HG03378 (cell line): ENCODE measurements at regions not wholly inside any gene's neighbourhood (a gene's known extent, or its start where the extent isn't known, plus 50 kb on each side); places are given as distances from the start of the nearest gene placed in this dataset.
"Not testable (repeated sequence)": the region's sequence is repeated elsewhere in the genome, so short reads cannot be mapped to it uniquely, and the experiment has no call there.

Source experiments
- ATAC-seq: cut with Tn5 transposase; IDR thresholded peaks from one replicate; pipeline ENCODE4 v1.9.1; 2021; ENCODE audit warnings: mild to moderate bottlenecking, moderate library complexity; ENCODE audit not compliant: unreplicated experiment

- ATAC-seq, result no peak
Measured at GRCh38 chr12:38016602-38017001, 300.0 kb upstream of the ALG10B start.

- ATAC-seq, result no peak
Measured at GRCh38 chr12:38025916-38026315, 290.7 kb upstream of the ALG10B start.

- no peak for ATAC-seq
Measured at GRCh38 chr12:38053113-38053512, 263.5 kb upstream of the ALG10B start.

GRCh38 chr12:38053655-38054464 is 262.7 kb upstream of the ALG10B start:
- no peak for ATAC-seq

DNA sequence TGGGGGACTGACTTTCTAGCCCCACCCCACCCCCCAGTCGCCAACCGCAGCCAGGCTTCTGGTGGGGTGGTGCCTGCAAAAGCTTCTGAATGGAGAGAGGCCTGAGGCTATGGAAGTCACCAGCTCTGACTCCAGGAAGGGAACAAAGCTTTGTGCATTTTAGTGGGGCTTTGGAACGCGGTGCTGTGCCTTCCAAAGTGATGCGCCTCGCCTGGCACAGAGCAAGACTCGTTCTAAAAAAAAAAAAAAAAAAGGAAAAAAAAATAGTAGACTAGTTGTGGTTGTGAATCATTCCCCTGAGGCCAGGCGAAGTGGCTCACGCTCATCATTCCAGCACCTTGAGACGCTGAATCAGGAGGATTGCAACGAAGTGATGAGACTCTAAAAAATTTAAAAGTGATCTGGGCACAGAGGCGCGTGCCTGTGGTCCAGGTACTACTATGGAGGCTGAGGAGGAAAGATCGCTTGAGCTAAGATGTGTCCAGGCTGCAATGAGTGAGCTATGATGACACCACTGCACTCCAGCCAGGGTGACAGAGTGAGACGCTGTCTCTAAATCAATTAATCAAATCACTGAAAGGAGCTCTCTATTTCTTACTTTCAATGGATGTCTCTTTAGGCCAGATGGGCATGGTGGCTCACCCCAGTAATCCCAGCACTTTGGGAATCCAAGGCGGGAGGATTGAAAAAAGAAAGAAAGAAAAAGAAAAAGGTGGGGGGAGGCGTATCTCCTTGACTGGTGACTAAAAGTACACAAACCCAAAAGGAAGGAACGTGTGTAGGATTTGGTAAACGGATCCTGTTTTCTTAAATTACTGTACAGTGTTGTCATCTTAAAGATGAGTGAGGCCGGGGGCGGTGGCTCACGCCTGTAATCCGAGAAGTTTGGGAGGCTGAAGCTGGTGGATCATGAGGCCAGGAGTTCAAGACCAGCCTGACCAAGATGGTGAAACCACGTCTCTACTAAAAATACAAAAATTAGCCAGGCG is 259.6 kb upstream of the ALG10B start:
- ATAC-seq, result no peak

DNA sequence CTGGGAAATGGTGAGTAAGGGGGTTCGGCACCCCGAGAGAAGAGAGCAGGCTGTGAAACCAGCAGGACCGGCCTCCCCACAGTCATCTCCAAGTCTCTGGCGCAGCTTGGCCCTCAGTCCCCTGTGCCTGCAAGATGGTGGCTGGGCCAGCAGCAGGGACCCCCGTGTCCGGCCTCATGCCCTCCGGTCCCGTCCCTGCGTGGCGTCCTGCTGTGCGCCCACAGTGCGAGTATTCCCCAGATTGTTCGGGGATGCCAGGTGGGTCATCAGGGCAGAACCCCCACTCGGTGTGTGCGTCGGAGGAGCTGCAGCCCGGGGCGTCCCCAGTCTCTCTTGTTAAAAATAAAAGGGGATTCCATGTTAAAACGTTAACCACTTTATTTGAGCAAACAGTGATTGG is 216.9 kb upstream of the ALG10B start:
- ATAC-seq, result no peak

DNA sequence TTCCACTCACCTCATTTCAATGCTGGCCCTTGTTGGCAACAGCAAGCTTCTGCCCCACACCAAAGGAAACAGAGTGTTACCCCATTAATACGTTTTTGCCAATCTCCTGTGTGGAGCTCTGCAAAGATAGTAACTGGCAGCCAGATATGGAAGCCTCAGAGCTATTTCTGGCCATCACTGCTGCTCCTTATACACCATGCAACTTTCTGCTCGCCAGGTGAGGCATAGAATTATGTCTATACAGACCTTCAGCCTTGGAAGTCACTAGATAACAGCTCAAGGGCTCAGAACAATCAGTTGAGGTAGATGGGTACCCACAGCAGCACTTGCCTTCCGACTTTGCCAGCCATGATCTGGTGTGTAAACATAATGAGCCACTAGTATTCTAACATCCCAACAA is 214.8 kb upstream of the ALG10B start:
- ATAC-seq, result no peak

- ATAC-seq, result no peak
Measured at GRCh38 chr12:38102197-38102596, 214.4 kb upstream of the ALG10B start.

GRCh38 chr12:38110026-38110699 is 206.4 kb upstream of the ALG10B start:
- ATAC-seq, result no peak

- ATAC-seq, result no peak
Measured at GRCh38 chr12:38113991-38114390, 202.6 kb upstream of the ALG10B start.

GRCh38 chr12:38116968-38117367 is 199.6 kb upstream of the ALG10B start:
- ATAC-seq, result no peak

GRCh38 chr12:38118632-38119031 is 197.9 kb upstream of the ALG10B start:
- no peak for ATAC-seq

- no peak for ATAC-seq
Measured at GRCh38 chr12:38120438-38120837, 196.1 kb upstream of the ALG10B start.

DNA sequence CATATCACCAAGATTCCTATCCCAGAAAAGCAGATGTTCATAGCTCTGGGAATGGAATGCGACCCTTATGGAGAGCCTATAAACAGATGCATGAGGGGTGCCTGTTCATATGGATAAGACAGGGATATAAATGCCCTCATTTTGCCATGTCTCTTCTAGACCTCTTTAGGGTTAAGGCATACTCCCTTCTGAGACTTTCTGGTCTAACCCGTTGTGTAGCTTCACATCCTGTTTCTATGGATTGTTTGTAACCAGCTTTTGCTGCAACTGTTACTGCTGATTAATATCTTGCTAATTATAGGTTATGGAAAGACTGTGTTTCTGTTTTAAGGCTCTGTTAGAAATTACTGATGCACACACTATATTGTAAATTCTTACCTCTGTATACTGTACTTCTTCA is 193.5 kb upstream of the ALG10B start:
- not testable (repeated sequence) for ATAC-seq

- ATAC-seq, result no peak
Measured at GRCh38 chr12:38123566-38124246, 192.9 kb upstream of the ALG10B start.

DNA sequence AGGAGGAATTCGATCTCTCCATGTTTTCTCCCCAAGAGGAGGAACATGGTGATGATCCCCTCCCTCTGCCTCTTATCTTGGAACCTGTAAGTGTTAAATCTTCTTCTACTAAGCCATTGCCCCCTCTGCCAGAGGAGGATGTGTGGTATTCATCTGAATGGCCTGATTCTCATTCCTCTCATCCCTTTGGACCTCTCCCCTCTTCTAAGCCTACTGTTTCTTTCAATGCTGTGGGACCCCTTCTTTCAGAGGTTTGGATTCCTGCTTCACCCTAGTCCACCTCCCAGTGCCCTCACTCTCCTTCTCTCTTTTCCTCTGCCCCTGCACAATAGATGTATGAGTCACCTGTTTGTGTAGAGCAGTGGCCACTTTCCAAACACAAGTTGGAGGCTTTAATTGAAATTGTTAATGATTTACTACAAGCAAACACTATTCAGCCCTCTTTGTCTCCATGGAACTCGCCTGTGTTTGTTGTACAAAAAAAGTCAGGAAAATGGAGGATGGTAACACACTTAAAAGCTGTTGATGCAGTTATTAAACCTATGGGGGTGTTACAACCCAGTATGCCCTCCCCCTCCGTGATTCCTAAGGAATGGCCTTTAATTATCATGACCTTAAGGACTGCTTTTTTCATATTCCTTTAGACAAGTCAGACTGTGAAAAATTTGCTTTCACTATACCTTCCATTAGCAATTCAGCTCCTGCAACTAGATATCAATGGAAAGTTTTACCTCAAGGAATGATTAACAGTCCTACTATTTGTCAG is 192.1 kb upstream of the ALG10B start:
- no peak for ATAC-seq

DNA sequence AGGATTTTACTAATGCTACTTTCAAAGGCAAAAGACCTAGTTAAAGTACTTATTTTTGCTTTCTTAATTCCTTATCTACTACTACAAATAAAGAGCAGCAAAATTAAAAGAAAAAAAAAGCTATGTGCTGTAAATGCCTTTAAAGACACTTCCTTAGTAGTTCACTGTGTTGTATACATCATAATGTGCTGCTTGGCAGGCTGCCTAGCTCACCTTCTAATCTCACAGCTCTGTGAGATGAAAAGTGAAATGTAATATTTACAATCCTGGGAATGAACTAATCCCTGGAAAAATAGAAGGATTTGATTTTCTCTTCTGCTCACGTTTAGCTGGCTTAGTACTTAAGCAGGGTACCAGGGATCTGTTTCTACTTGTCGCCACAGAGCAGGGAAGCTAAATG is 184.4 kb upstream of the ALG10B start:
- ATAC-seq, result no peak

- ATAC-seq, result no peak
Measured at GRCh38 chr12:38137287-38137686, 179.3 kb upstream of the ALG10B start.

DNA sequence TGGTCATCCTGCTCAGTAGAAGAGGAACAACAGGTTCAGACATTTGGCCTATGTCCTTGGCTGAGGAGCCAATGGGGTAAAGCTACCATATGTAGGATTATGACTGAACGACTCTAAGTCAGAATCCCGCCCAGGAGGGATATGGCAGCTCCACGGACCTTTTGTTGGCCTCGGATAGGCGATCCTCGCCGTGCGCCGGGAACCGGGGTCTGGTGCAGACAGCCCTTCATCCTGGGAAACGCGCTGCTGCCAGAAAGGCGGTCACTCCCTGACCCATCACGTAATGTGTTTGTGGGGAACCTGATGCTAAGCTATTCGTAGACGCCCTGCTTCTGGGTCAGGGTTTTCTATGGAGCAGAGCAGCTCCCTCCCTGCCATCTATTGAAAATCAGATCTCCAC is 178.9 kb upstream of the ALG10B start:
- peak; percentile 11 for ATAC-seq
